SIG-M5 treated with dmso at 0.1 percent for 504 hours (cell line): ENCODE measurements at regions not wholly inside any gene's neighbourhood (a gene's known extent, or its start where the extent isn't known, plus 50 kb on each side); places are given as distances from the start of the nearest gene placed in this dataset.

Experiments
- DNase-seq: peaks from one replicate; lab custom pipeline; 2025; ENCODE audit not compliant: unreplicated experiment; lab: John Stamatoyannopoulos, UW

- DNase-seq, result no peak
Measured at GRCh38 chr19:31500197-31500830, 151.1 kb upstream of the TSHZ3 start.

GRCh38 chr19:31500946-31501345 is 151.7 kb upstream of the TSHZ3 start:
- DNase-seq, result no peak

- DNase-seq, result no peak
Measured at GRCh38 chr19:31501427-31502195, 152.4 kb upstream of the TSHZ3 start.

GRCh38 chr19:31502536-31503170 is 153.4 kb upstream of the TSHZ3 start:
- DNase-seq, result no peak

GRCh38 chr19:31503211-31503610 is 154.0 kb upstream of the TSHZ3 start:
- no peak for DNase-seq

- DNase-seq, result no peak
Measured at GRCh38 chr19:31504221-31504620, 155.0 kb upstream of the TSHZ3 start.

GRCh38 chr19:31505596-31505910 is 156.3 kb upstream of the TSHZ3 start:
- DNase-seq, result no peak

- DNase-seq, result no peak
Measured at GRCh38 chr19:31506102-31506501, 156.9 kb upstream of the TSHZ3 start.

- no peak for DNase-seq
Measured at GRCh38 chr19:31510635-31511034, 161.4 kb upstream of the TSHZ3 start.

- DNase-seq, result no peak
Measured at GRCh38 chr19:31511098-31511497, 161.9 kb upstream of the TSHZ3 start.

- DNase-seq, result no peak
Measured at GRCh38 chr19:31511696-31512095, 162.5 kb upstream of the TSHZ3 start.

GRCh38 chr19:31512181-31512970 is 163.1 kb upstream of the TSHZ3 start:
- DNase-seq, result no peak

- no peak for DNase-seq
Measured at GRCh38 chr19:31513841-31514240, 164.6 kb upstream of the TSHZ3 start.

- DNase-seq, result no peak
Measured at GRCh38 chr19:31515931-31516330, 166.7 kb upstream of the TSHZ3 start.

- no peak for DNase-seq
Measured at GRCh38 chr19:31516756-31517155, 167.5 kb upstream of the TSHZ3 start.

- DNase-seq, result no peak
Measured at GRCh38 chr19:31517224-31518180, 168.3 kb upstream of the TSHZ3 start.

- no peak for DNase-seq
Measured at GRCh38 chr19:31518216-31519020, 169.2 kb upstream of the TSHZ3 start.

- DNase-seq, result no peak
Measured at GRCh38 chr19:31519256-31519655, 170.0 kb upstream of the TSHZ3 start.

GRCh38 chr19:31519908-31520307 is 170.7 kb upstream of the TSHZ3 start:
- no peak for DNase-seq

- DNase-seq, result no peak
Measured at GRCh38 chr19:31520633-31521032, 171.4 kb upstream of the TSHZ3 start.
